Endothelial cell (in vitro differentiated cells): ENCODE measurements at regions not wholly inside any gene's neighbourhood (a gene's known extent, or its start where the extent isn't known, plus 50 kb on each side); places are given as distances from the start of the nearest gene placed in this dataset.

Source experiments
- DNase-seq: peaks from one replicate; pipeline ENCODE4 v3.0.0; 2021; ENCODE audit warnings: low spot score
- H3K27ac Mint-ChIP-seq: one replicate; pipeline ENCODE4 v1.8.0; 2021; ENCODE audit warnings: mixed read lengths, inconsistent platforms; ENCODE audit not compliant: unreplicated experiment
- H3K27me3 Mint-ChIP-seq: one replicate; pipeline ENCODE4 v1.8.0; 2021; ENCODE audit warnings: mild to moderate bottlenecking, moderate library complexity, mixed read lengths, inconsistent platforms; ENCODE audit not compliant: unreplicated experiment
- H3K36me3 Mint-ChIP-seq: one replicate; pipeline ENCODE4 v1.8.0; 2021; ENCODE audit warnings: mild to moderate bottlenecking, low read depth, mixed read lengths, inconsistent platforms; ENCODE audit not compliant: unreplicated experiment
- H3K4me1 Mint-ChIP-seq: one replicate; pipeline ENCODE4 v1.8.0; 2021; ENCODE audit warnings: mild to moderate bottlenecking, mixed read lengths, inconsistent platforms; ENCODE audit not compliant: unreplicated experiment
- H3K4me3 Mint-ChIP-seq: one replicate; pipeline ENCODE4 v1.8.0; 2021; ENCODE audit warnings: mild to moderate bottlenecking, mixed read lengths, inconsistent platforms; ENCODE audit not compliant: unreplicated experiment
- H3K9me3 Mint-ChIP-seq: one replicate; pipeline ENCODE4 v1.8.0; 2021; ENCODE audit warnings: mixed read lengths, inconsistent platforms; ENCODE audit not compliant: unreplicated experiment
- CTCF ChIP-seq: fragments of 200-600 bp; sonication (generic); IDR thresholded peaks from one replicate; pipeline ENCODE4 v1.5.0; 2021; ENCODE audit warnings: antibody characterized with exemption; ENCODE audit not compliant: unreplicated experiment

GRCh38 chr15:81819924-81820635 lies 225.7 kb downstream of the MEX3B start:
- Mint-ChIP-seq H3K4me3 (no peak overlapping the region), H3K27me3 (no peaks in the 10 kb centered on the region), H3K9me3 (peaks cover 5% of the 10 kb centered on the region), H3K36me3 (peaks cover 4% of the 10 kb centered on the region), H3K27ac (no peak overlapping the region), H3K4me1 (peaks cover 22% of the 10 kb centered on the region)
- no peak for TF ChIP-seq CTCF
- DNase-seq = no peak

- no peak for DNase-seq
- no peak overlapping the region for H3K4me3 Mint-ChIP-seq
- H3K27me3 Mint-ChIP-seq = no peaks in the 10 kb centered on the region
- H3K27ac Mint-ChIP-seq = no peak overlapping the region
- H3K36me3 Mint-ChIP-seq = no peaks in the 10 kb centered on the region
- peaks cover 43% of the 10 kb centered on the region for H3K4me1 Mint-ChIP-seq
- no peaks in the 10 kb centered on the region for H3K9me3 Mint-ChIP-seq
- no peak for TF ChIP-seq CTCF
Observed at GRCh38 chr15:81814882-81815455, 230.8 kb downstream of the MEX3B start.

GRCh38 chr15:81813215-81813614 lies 232.6 kb downstream of the MEX3B start:
- no peak for DNase-seq
- Mint-ChIP-seq H3K9me3 (no peaks in the 10 kb centered on the region), H3K4me3 (no peak overlapping the region), H3K27me3 (no peaks in the 10 kb centered on the region), H3K4me1 (peaks cover 51% of the 10 kb centered on the region), H3K36me3 (no peaks in the 10 kb centered on the region), H3K27ac (no peak overlapping the region)
- TF ChIP-seq CTCF = no peak

- TF ChIP-seq CTCF = no peak
- Mint-ChIP-seq H3K9me3 (no peaks in the 10 kb centered on the region), H3K36me3 (peaks cover 1% of the 10 kb centered on the region), H3K27me3 (peaks cover under 1% of the 10 kb centered on the region), H3K4me3 (no peak overlapping the region), H3K27ac (no peak overlapping the region), H3K4me1 (peaks cover 48% of the 10 kb centered on the region)
- no peak for DNase-seq
Observed at GRCh38 chr15:81812456-81812855, 233.4 kb downstream of the MEX3B start.

GRCh38 chr15:81811736-81812135 lies 234.1 kb downstream of the MEX3B start:
- no peak for TF ChIP-seq CTCF
- H3K9me3 Mint-ChIP-seq = no peaks in the 10 kb centered on the region
- peaks cover 4% of the 10 kb centered on the region for H3K27me3 Mint-ChIP-seq
- peaks cover 7% of the 10 kb centered on the region for H3K36me3 Mint-ChIP-seq
- H3K4me3 Mint-ChIP-seq = no peak overlapping the region
- no peak overlapping the region for H3K27ac Mint-ChIP-seq
- no peak for DNase-seq
- peaks cover 41% of the 10 kb centered on the region for H3K4me1 Mint-ChIP-seq
